Uterus (tissue), 2 donors: ENCODE measurements at regions not wholly inside any gene's neighbourhood (a gene's known extent, or its start where the extent isn't known, plus 50 kb on each side); places are given as distances from the start of the nearest gene placed in this dataset.

Experiments used
- CTCF ChIP-seq, 4 experiments: fragments of 200-600 bp in 2 of 4; fragments of 450-650 bp in 2 of 4; sonication (generic) in 2 of 4; IDR thresholded peaks; one replicate each; pipeline ENCODE4 v1.5.1; 2016 to 2019; ENCODE audit warnings: antibody characterized with exemption in 4 of 4, mild to moderate bottlenecking in 2 of 4, moderate library complexity in 1 of 4
- POLR2A ChIP-seq, 2 donors: fragments of 450-650 bp; IDR thresholded peaks; one replicate each; pipeline ENCODE4 v1.6.1; 2016; ENCODE audit warnings: antibody characterized with exemption in 2 of 2, mild to moderate bottlenecking in 1 of 2, moderate library complexity in 1 of 2

GRCh38 chr7:15963206-15963605, 276.7 kb upstream of the MEOX2 start:
- no peak for TF ChIP-seq CTCF (IDR thresholded peaks at IDR 0.05)
- no peak for TF ChIP-seq POLR2A (IDR thresholded peaks at IDR 0.05)
